ENCODE measurements at regions not wholly inside any gene's neighbourhood (a gene's known extent, or its start where the extent isn't known, plus 50 kb on each side); places are given as distances from the start of the nearest gene placed in this dataset.

- TF ChIP-seq, protein P1, sequence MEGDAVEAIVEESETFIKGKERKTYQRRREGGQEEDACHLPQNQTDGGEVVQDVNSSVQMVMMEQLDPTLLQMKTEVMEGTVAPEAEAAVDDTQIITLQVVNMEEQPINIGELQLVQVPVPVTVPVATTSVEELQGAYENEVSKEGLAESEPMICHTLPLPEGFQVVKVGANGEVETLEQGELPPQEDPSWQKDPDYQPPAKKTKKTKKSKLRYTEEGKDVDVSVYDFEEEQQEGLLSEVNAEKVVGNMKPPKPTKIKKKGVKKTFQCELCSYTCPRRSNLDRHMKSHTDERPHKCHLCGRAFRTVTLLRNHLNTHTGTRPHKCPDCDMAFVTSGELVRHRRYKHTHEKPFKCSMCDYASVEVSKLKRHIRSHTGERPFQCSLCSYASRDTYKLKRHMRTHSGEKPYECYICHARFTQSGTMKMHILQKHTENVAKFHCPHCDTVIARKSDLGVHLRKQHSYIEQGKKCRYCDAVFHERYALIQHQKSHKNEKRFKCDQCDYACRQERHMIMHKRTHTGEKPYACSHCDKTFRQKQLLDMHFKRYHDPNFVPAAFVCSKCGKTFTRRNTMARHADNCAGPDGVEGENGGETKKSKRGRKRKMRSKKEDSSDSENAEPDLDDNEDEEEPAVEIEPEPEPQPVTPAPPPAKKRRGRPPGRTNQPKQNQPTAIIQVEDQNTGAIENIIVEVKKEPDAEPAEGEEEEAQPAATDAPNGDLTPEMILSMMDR (IDR thresholded peaks at IDR 0.05; ENCODE audit: low read depth, low read length) = no peak
- TF ChIP-seq EZH2phosphoT487 (IDR thresholded peaks at IDR 0.05; ENCODE audit: low read depth) = no peak
Observed at GRCh38 chr6:117206522-117206921, 58.8 kb upstream of the VGLL2 start.
